VCaP (cell line): ENCODE measurements at regions not wholly inside any gene's neighbourhood (a gene's known extent, or its start where the extent isn't known, plus 50 kb on each side); places are given as distances from the start of the nearest gene placed in this dataset.

Source experiments
- H3K27ac ChIP-seq: fragments of 450-650 bp; 2 replicates; pipeline ENCODE4 v1.5.1; 2017
- CTCF ChIP-seq: fragments of 450-650 bp; conservative IDR thresholded peaks from 2 replicates; pipeline ENCODE4 v1.5.1; 2017; ENCODE audit warnings: mild to moderate bottlenecking, moderate library complexity

- H3K27ac ChIP-seq = no peak overlapping the region
- no peak for TF ChIP-seq CTCF
Observed at GRCh38 chr9:111148052-111149017, 110.1 kb upstream of the LPAR1 start.

GRCh38 chr9:111147041-111147440, 108.8 kb upstream of the LPAR1 start:
- no peak overlapping the region for H3K27ac ChIP-seq
- no peak for TF ChIP-seq CTCF

- H3K27ac ChIP-seq = no peak overlapping the region
- TF ChIP-seq CTCF = no peak
Observed at GRCh38 chr9:111144741-111145140, 106.5 kb upstream of the LPAR1 start.

GRCh38 chr9:111136180-111136579, 97.9 kb upstream of the LPAR1 start:
- TF ChIP-seq CTCF = no peak
- no peak overlapping the region for H3K27ac ChIP-seq

- H3K27ac ChIP-seq = no peak overlapping the region
- no peak for TF ChIP-seq CTCF
Observed at GRCh38 chr9:111131211-111131610, 92.9 kb upstream of the LPAR1 start.

GRCh38 chr9:111120526-111120925, 82.3 kb upstream of the LPAR1 start:
- H3K27ac ChIP-seq = no peak overlapping the region
- no peak for TF ChIP-seq CTCF

- no peak for TF ChIP-seq CTCF
Observed at GRCh38 chr9:111118256-111118948, 80.1 kb upstream of the LPAR1 start.

More at GRCh38 chr9:111118256-111118948, 80.1 kb upstream of the LPAR1 start:
- H3K27ac ChIP-seq = no peak overlapping the region
